IPS-20b (cell line): ENCODE measurements at regions not wholly inside any gene's neighbourhood (a gene's known extent, or its start where the extent isn't known, plus 50 kb on each side); places are given as distances from the start of the nearest gene placed in this dataset.

Experiments used
- H3K27ac ChIP-seq: one replicate; pipeline ENCODE4 v1.5.1; 2013; ENCODE audit warnings: low read length
- H3K27me3 ChIP-seq: 2 replicates; pipeline ENCODE4 v1.6.1; 2013; ENCODE audit warnings: mild to moderate bottlenecking, low read length, inconsistent platforms; ENCODE audit not compliant: insufficient read depth
- H3K36me3 ChIP-seq: 2 replicates; pipeline ENCODE4 v1.6.1; 2013; ENCODE audit warnings: low read depth, mild to moderate bottlenecking, inconsistent platforms, low read length, moderate library complexity; ENCODE audit not compliant: insufficient read depth
- H3K4me1 ChIP-seq: 2 replicates; pipeline ENCODE4 v1.6.1; 2013; ENCODE audit warnings: mild to moderate bottlenecking, control low read depth, inconsistent platforms, low read length, moderate library complexity; ENCODE audit not compliant: insufficient read depth
- H3K4me3 ChIP-seq: 2 replicates; pipeline ENCODE4 v1.5.1; 2013; ENCODE audit warnings: mild to moderate bottlenecking, low read length, inconsistent platforms
- H3K9ac ChIP-seq: 2 replicates; pipeline ENCODE4 v1.6.1; 2013; ENCODE audit warnings: low read depth, mild to moderate bottlenecking, inconsistent platforms, low read length, moderate library complexity
- H3K9me3 ChIP-seq: 2 replicates; pipeline ENCODE4 v1.6.1; 2013; ENCODE audit warnings: mild to moderate bottlenecking, low read depth, low read length, inconsistent platforms; ENCODE audit not compliant: insufficient read depth

DNA sequence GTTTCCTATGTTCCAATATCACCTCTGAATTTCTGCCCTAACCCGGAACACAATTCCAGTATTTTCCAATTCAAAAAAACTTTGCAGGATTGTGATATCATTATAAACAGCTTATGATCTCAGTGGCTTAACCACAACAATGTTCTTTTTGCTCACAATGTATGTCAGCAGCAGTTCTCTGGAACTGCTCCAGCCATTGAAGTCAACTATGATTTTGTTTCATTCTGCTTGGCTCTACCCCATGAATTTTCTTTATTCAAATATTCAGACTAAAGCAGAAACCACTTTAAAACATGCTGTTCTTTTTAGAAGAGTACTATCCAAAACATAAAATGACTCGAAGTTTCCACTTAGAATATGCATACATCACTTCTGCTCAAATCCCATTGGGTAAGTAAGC, 1611.1 kb downstream of the ARAP2 start:
- H3K36me3 ChIP-seq: no peaks in the 10 kb centered on the region

DNA sequence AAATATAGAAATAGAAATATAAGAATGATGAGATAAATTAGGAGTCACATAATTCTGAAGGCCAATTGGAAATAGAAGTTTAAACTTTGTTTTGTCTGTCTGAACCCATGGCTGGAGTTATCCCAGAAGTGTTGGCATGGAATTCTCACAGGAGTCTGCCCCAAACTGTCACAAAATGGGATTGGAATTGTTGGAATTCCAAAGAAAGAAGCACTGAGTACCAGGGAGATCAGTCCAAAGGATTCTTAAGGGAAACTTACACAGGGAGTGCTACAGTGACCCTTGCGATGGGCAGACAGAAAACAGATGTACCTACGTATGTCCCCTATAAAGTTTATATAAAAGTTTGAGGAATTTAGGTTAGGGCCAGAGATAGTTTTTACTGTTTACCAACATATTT, 1607.7 kb downstream of the ARAP2 start:
- H3K36me3 ChIP-seq: no peaks in the 10 kb centered on the region
- no peaks in the 10 kb centered on the region for H3K27me3 ChIP-seq
- no peak overlapping the region for H3K4me3 ChIP-seq
- H3K9me3 ChIP-seq: no peaks in the 10 kb centered on the region; the same call in 1 of the 2 replicates
- H3K27ac ChIP-seq: no peak overlapping the region
- no peaks in the 10 kb centered on the region for H3K4me1 ChIP-seq
- H3K9ac ChIP-seq: no peak overlapping the region

More for the DNA sequence above, 1611.1 kb downstream of the ARAP2 start:
- no peak overlapping the region for H3K4me3 ChIP-seq
- H3K9ac ChIP-seq: no peak overlapping the region
- H3K9me3 ChIP-seq: no peaks in the 10 kb centered on the region; the same call in 1 of the 2 replicates
- no peak overlapping the region for H3K27ac ChIP-seq
- H3K4me1 ChIP-seq: no peaks in the 10 kb centered on the region
- no peaks in the 10 kb centered on the region for H3K27me3 ChIP-seq

DNA sequence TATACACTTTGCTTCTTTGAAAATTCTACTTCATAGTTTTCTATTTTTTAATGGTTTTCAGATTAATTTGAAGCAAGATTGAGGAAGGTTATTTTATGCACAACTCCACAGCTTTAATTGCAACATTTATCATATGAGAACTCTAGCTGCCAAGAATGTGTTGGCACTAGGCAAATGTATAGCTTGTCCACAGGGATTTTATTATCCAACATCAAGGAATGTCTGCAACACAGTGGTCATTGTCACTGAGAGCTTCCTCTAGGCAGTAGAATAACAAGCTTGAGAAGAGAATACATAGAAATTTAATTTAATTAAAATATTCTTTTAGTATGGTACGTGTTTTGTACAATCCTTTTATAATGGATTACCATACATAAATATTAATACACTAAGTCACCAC, 1600.8 kb downstream of the ARAP2 start:
- Histone ChIP-seq H3K9me3 (no peaks in the 10 kb centered on the region), H3K4me1 (no peaks in the 10 kb centered on the region), H3K27me3 (no peaks in the 10 kb centered on the region), H3K4me3 (no peak overlapping the region), H3K9ac (no peak overlapping the region), H3K27ac (no peak overlapping the region), H3K36me3 (no peaks in the 10 kb centered on the region)

DNA sequence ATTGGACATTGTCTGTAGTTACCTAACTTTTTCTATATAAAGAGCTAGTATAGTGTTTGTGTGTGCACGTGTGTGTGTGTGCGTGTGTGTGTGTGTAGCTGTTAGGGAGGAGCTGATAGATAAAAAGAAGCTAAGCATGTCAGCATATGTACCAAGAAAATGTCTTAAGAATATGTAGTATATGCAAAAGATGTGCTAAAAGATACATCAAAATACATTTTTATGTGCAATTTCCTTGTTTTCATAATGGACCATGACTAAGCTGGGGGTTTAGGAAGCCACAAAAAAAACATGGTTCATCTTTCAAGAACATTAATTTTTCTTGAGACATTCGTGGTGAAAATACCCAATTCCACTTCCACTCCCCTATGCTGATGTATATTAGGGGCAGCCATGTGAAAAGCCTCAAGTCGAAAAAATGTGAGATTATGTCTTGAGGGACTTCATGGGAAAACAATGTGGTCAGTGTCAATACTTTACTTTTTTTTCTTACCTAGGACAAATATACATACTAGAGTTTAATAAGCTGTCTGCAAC, 1599.7 kb downstream of the ARAP2 start:
- Histone ChIP-seq H3K4me1 (no peaks in the 10 kb centered on the region), H3K27me3 (no peaks in the 10 kb centered on the region), H3K4me3 (no peak overlapping the region), H3K27ac (no peak overlapping the region), H3K36me3 (no peaks in the 10 kb centered on the region), H3K9me3 (no peaks in the 10 kb centered on the region), H3K9ac (no peak overlapping the region)

DNA sequence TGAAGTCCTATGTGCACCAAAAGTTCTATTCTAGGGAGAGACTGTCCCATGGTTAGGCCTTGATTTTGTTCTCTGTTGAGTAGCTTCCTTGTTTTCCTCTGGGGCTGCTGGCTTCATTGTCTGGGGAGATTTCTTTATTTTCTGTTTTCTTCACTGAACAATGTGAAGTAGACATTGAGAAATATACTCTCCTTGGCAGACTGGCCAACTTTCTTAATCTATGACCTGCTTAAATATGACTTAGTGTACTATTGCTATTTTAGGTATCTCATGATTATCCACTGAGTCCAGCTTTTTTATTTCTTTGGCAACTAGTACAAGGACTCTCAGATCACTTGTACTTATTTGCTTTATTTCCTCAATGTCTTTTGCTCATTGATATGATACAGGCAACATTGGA, 1594.6 kb downstream of the ARAP2 start:
- H3K9me3 ChIP-seq: no peaks in the 10 kb centered on the region
- no peak overlapping the region for H3K4me3 ChIP-seq
- H3K36me3 ChIP-seq: no peaks in the 10 kb centered on the region
- H3K4me1 ChIP-seq: no peaks in the 10 kb centered on the region
- H3K9ac ChIP-seq: no peak overlapping the region
- H3K27ac ChIP-seq: no peak overlapping the region
- no peaks in the 10 kb centered on the region for H3K27me3 ChIP-seq

DNA sequence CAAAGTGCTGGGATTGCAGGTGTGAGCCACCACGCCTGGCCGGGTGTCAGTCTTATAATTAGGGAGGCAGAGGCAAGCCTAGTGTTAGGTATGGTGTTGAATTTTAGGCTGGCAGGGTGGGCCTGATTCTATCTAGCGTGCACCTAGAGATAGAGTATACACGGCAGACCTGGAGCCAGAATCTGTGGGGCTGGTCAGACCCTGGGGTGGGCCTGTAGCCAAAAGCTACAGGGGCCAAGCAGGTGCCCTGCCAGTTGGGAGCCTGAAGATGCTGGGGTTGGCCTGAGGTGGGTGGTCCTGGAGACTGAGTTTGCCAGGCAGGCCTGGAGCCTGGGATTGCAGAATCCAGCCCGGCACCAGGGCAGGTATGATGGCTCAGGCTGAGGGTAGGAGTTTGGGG, 1580.3 kb downstream of the ARAP2 start:
- no peak overlapping the region for H3K27ac ChIP-seq
- no peaks in the 10 kb centered on the region for H3K9me3 ChIP-seq
- H3K36me3 ChIP-seq: no peaks in the 10 kb centered on the region
- no peak overlapping the region for H3K4me3 ChIP-seq
- H3K27me3 ChIP-seq: no peaks in the 10 kb centered on the region
- H3K9ac ChIP-seq: no peak overlapping the region
- no peaks in the 10 kb centered on the region for H3K4me1 ChIP-seq

DNA sequence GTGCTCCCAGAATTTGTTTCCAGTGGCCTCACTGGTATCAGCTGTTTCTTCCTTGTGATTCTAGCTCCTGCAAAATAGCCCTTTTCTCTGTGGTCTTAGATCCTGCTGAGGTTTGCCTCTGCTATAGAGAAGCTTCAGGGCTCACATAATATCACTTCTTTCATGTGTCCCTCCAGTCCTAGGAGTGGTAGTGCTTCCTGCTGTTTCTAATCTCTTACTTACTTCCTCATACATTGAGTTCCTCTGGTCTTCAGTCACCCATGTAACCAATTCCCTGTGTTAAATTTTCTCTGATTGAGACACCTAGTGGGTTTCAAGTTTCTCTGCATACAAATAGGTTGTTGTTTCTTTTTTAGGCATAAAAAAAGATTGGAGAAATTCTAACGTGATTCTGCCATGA, 1567.9 kb downstream of the ARAP2 start:
- Histone ChIP-seq H3K4me1 (no peaks in the 10 kb centered on the region), H3K9ac (no peak overlapping the region), H3K36me3 (no peaks in the 10 kb centered on the region), H3K4me3 (no peak overlapping the region), H3K27ac (no peak overlapping the region), H3K27me3 (no peaks in the 10 kb centered on the region), H3K9me3 (no peaks in the 10 kb centered on the region)

DNA sequence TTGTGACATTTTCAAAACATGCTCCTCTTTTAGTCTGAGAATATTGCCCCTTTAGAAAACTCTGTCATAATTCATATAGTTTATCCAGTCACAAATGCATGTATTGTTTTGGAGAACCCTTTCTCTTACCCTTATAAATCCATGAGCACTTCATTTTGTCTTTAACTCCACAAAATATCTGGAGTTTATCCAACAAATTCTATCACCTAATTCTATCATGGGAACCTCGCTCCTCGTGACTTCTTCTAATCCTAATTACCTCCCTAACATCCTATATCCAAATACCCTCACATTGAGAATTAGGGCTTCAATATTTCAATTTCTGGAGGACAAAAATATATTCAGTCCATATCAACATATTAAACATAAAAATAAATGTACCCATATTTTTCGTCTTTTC, 1565.9 kb downstream of the ARAP2 start:
- H3K27ac ChIP-seq: no peak overlapping the region
- H3K4me3 ChIP-seq: no peak overlapping the region
- H3K9ac ChIP-seq: no peak overlapping the region
- H3K36me3 ChIP-seq: no peaks in the 10 kb centered on the region
- no peaks in the 10 kb centered on the region for H3K27me3 ChIP-seq
- H3K9me3 ChIP-seq: no peaks in the 10 kb centered on the region
- H3K4me1 ChIP-seq: no peaks in the 10 kb centered on the region

DNA sequence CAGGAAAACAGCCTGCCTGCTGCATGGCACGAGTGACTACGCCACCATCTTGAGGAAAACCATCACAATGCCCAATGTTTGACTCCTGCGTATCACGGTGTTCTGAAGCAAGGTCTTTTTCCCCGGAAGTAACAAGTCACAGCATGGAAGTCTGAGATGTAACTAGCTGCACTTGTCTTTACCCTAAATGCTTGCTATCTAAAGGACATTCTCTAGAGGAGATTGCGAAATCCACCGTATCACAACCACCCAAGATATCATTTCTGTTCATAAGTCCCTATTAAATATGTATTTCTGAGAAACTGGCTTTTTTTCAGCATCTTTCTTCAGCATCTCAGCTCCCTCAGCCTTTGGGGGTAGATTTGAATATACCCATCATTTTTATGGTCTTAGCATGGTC, 1565.1 kb downstream of the ARAP2 start:
- Histone ChIP-seq H3K27ac (no peak overlapping the region), H3K27me3 (no peaks in the 10 kb centered on the region), H3K9ac (no peak overlapping the region), H3K4me1 (no peaks in the 10 kb centered on the region), H3K4me3 (no peak overlapping the region), H3K36me3 (no peaks in the 10 kb centered on the region), H3K9me3 (no peaks in the 10 kb centered on the region)

DNA sequence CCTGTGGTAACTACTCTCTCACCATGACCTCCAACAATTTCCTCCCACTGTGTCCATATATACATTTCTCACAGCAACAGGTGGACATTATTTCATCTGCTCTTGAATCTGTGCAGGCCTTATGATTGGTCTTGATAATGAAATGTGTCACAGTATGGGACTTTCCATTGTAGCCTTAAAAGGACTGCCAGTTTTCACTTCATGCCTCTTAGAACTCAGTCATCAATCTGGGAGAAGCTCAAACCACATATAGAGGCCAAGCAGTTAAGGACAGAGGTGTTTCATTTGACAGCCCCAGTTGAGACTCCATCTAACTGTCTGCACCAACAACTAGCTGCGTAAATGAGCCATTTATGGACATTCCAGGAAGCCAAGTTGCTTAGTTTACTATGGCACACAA, 1534.8 kb downstream of the ARAP2 start:
- Histone ChIP-seq H3K27ac (no peak overlapping the region), H3K9ac (no peak overlapping the region), H3K27me3 (no peaks in the 10 kb centered on the region), H3K4me3 (no peak overlapping the region), H3K9me3 (peaks cover 17% of the 10 kb centered on the region), H3K36me3 (no peaks in the 10 kb centered on the region), H3K4me1 (no peaks in the 10 kb centered on the region)

DNA sequence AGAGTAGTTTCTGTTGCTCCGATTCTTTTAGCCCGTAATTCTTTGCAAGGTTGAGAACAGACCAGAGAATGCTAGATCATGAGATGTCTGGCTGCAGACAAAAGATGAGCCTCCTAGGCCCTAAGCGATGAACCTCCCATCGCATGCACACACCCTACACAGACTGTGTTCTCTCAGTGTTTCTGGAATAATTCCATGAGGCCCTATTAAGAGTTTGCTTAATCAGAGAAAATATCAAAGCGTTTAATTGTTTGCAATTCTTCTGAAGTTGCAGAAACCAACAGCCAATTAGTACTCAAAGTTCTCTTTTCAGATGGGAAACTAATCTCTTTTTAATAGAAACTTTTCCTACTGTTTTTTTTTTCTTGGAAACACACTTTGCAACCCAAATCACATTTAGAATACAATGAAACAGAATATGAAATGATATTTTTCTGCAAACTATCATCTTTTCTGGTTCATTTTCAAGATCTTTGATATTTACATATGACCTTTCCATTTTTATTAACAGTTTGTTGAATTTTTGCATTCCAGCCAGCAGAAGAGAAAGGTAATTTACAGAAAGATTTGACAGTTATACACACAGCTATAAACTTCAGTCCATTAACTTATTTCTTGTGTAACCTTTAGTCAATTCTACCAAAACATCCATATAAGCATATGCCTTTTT, 1525.6 kb downstream of the ARAP2 start:
- H3K4me3 ChIP-seq: no peak overlapping the region
- no peak overlapping the region for H3K27ac ChIP-seq
- H3K4me1 ChIP-seq: no peaks in the 10 kb centered on the region; the same call in 1 of the 2 replicates
- no peak overlapping the region for H3K9ac ChIP-seq
- H3K36me3 ChIP-seq: no peaks in the 10 kb centered on the region
- H3K27me3 ChIP-seq: no peaks in the 10 kb centered on the region
- H3K9me3 ChIP-seq: no peaks in the 10 kb centered on the region

DNA sequence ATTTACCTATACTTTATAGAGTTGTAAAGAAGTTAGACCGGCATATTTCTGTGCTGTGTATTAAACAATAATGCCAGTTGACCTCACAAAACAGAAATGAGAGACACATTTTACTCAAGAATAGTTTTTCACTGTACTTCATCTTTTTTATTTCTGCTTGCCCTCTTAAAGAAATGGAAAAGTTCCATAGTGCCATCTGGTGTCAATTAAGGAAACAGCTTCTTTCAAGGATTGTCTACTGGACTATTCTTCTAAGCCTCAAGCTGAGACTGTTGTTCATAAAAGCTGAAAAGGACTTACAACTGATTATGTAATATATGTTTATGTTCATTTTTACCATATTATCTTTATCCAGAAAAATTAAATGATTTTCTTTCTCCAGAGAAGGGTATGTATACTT, 1523.7 kb downstream of the ARAP2 start:
- H3K27me3 ChIP-seq: no peaks in the 10 kb centered on the region
- H3K4me3 ChIP-seq: no peak overlapping the region
- no peak overlapping the region for H3K27ac ChIP-seq
- no peaks in the 10 kb centered on the region for H3K36me3 ChIP-seq
- no peaks in the 10 kb centered on the region for H3K9me3 ChIP-seq
- H3K9ac ChIP-seq: no peak overlapping the region
- no peaks in the 10 kb centered on the region; the same call in 1 of the 2 replicates for H3K4me1 ChIP-seq
